ENCODE measurements at regions not wholly inside any gene's neighbourhood (a gene's known extent, or its start where the extent isn't known, plus 50 kb on each side); places are given as distances from the start of the nearest gene placed in this dataset.

- H3K27me3 ChIP-seq = no peaks in the 10 kb centered on the region
- no peaks in the 10 kb centered on the region for H3K9me3 ChIP-seq
- no peak for DNase-seq
- intact Hi-C loops (cut with DNase I) = no loop called here
- no peak overlapping the region for H3K27ac ChIP-seq
- 88 to 92% methylated on average over 1 of the region's 1 CpG for WGBS, 2 donors
- no peaks in the 10 kb centered on the region for H3K36me3 ChIP-seq
- H3K4me1 ChIP-seq = no peaks in the 10 kb centered on the region
- TF ChIP-seq, protein P1, sequence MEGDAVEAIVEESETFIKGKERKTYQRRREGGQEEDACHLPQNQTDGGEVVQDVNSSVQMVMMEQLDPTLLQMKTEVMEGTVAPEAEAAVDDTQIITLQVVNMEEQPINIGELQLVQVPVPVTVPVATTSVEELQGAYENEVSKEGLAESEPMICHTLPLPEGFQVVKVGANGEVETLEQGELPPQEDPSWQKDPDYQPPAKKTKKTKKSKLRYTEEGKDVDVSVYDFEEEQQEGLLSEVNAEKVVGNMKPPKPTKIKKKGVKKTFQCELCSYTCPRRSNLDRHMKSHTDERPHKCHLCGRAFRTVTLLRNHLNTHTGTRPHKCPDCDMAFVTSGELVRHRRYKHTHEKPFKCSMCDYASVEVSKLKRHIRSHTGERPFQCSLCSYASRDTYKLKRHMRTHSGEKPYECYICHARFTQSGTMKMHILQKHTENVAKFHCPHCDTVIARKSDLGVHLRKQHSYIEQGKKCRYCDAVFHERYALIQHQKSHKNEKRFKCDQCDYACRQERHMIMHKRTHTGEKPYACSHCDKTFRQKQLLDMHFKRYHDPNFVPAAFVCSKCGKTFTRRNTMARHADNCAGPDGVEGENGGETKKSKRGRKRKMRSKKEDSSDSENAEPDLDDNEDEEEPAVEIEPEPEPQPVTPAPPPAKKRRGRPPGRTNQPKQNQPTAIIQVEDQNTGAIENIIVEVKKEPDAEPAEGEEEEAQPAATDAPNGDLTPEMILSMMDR (IDR thresholded peaks at IDR 0.05) = no peak
- no peak overlapping the region for H3K4me3 ChIP-seq (replicated peaks in 1 of 3)
Measured at GRCh38 chr4:73683456-73683855, 56.9 kb upstream of the CXCL8 start.

DNA sequence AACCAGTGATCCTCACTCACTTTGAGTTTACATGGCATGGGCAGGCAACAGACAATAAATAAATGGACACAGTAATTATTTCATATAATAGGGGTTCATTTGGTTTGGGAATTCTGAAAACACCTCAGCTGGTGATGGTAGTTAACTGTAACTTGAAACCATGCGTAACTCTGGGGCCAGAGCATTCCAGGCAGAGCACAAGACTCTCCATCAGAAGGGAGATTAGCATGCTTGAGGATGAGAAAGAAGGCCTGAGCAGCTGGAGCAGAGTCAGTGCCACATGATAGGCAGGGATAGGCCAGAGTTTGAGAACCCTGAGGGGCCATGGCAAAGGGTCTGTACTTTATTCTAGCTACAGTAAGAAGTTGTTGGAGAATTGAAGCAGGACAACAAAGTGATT lies 56.3 kb upstream of the CXCL8 start:
- Histone ChIP-seq H3K27me3 (no peaks in the 10 kb centered on the region), H3K36me3 (no peaks in the 10 kb centered on the region), H3K4me1 (no peaks in the 10 kb centered on the region), H3K4me3 (replicated peaks in 1 of 3) (no peak overlapping the region), H3K9me3 (no peaks in the 10 kb centered on the region), H3K27ac (no peak overlapping the region)
- TF ChIP-seq, protein P1 (IDR thresholded peaks at IDR 0.05) = no peak
- no peak for TF ChIP-seq POLR2A (IDR thresholded peaks at IDR 0.05)
- no peak for DNase-seq
- intact Hi-C loops (cut with DNase I) = no loop called here
- 0% methylated on average over 1 of the region's 1 CpG for WGBS, 2 donors

DNA sequence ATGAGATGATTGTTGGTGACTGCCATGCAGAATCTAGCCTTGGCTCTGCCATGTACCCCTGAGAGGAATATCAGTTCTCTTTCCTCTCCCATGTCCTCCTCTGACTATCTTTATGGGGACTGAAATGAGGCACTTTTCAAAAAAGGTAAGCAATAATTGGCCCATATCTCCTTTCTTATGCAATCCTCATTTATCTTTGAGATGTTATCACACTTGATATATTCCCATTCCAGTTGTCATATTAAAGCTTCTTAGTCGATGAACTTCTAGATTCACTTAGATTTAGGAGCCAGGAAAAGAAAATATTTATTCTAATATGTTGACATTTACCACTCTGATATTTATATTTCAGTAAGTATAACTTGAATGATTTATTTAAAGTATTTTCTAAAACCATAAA lies 55.3 kb upstream of the CXCL8 start:
- Histone ChIP-seq H3K36me3 (no peaks in the 10 kb centered on the region), H3K4me3 (replicated peaks in 1 of 3) (no peak overlapping the region), H3K9me3 (no peaks in the 10 kb centered on the region), H3K27me3 (no peaks in the 10 kb centered on the region), H3K4me1 (no peaks in the 10 kb centered on the region), H3K27ac (no peak overlapping the region)
- no peak for TF ChIP-seq POLR2A (IDR thresholded peaks at IDR 0.05)
- TF ChIP-seq, protein P1 (IDR thresholded peaks at IDR 0.05) = no peak
- intact Hi-C loops (cut with DNase I) = no loop called here
- 72 to 83% methylated on average over 1 of the region's 1 CpG for WGBS, 2 donors
- DNase-seq = no peak

DNA sequence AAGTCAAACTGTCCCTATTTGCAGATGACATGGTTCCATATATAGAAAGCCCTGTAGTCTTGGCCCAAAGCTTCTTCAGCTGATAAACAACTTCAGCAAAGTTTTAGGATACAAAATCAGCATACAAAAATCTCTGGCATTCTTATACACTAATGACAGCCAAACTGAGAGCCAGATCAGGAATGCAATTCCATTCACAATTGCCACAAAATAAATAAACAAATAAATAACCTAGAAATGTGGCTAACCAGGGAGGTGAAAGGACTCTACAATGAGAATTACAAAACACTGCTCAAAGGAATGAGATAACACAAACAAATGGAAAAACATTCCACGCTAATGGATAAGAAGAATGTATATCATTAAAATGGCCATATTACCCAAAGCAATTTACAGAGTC lies 52.9 kb upstream of the CXCL8 start:
- intact Hi-C loops (cut with DNase I) = no loop called here
- H3K27ac ChIP-seq = no peak overlapping the region
- H3K27me3 ChIP-seq = no peaks in the 10 kb centered on the region
- H3K36me3 ChIP-seq = no peaks in the 10 kb centered on the region
- TF ChIP-seq, protein P1 (IDR thresholded peaks at IDR 0.05) = no peak
- no peak for TF ChIP-seq POLR2A (IDR thresholded peaks at IDR 0.05)
- no peaks in the 10 kb centered on the region for H3K4me1 ChIP-seq
- 93 to 97% methylated on average over 1 of the region's 1 CpG for WGBS, 2 donors
- H3K9me3 ChIP-seq = no peaks in the 10 kb centered on the region
- no peak for DNase-seq
- no peak overlapping the region for H3K4me3 ChIP-seq (replicated peaks in 1 of 3)

DNA sequence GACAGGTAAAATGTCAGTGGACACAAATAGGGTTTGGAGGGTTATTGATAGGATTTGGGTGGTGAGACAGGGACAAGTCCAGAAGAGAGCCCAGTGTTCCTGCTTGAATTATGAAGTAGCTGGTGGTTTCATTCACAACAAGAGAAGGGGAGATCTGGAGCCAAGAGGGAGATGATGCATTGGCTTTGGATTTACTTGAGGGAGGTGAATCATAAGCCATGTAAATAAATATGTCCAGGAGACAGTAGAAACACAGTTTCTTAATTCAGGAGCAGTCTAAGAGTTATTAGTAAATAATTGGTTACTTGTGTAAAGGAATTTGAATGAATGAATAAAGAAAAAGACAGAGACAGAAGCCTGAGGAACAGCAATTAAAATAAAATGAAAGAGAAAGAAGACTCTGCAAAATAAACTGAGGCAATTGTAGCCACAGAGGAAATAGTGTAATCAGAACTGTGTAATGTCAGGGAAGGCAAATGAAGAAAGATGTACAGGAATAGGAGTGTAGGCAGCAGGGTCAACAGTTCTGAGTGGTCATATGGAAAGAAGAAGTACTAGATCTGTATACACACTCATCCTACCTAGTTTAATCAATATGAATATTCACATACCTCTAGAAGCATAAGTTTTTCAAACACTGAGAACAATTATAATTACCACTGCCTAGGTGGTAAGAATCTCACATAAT lies 50.2 kb upstream of the CXCL8 start:
- Histone ChIP-seq H3K36me3 (no peaks in the 10 kb centered on the region), H3K4me3 (replicated peaks in 1 of 3) (no peak overlapping the region), H3K9me3 (no peaks in the 10 kb centered on the region), H3K4me1 (no peaks in the 10 kb centered on the region), H3K27me3 (no peaks in the 10 kb centered on the region), H3K27ac (no peak overlapping the region)
- intact Hi-C loops (cut with DNase I) = no loop called here
- TF ChIP-seq, protein P1 (IDR thresholded peaks at IDR 0.05) = no peak
- TF ChIP-seq POLR2A (IDR thresholded peaks at IDR 0.05) = no peak
- DNase-seq = no peak
